Muscle of arm (tissue), 1 donor: ENCODE measurements at regions not wholly inside any gene's neighbourhood (a gene's known extent, or its start where the extent isn't known, plus 50 kb on each side); places are given as distances from the start of the nearest gene placed in this dataset.

Source experiments
- DNase-seq: peaks from one replicate; pipeline ENCODE4 v3.0.0-alpha.2; 2013

DNA sequence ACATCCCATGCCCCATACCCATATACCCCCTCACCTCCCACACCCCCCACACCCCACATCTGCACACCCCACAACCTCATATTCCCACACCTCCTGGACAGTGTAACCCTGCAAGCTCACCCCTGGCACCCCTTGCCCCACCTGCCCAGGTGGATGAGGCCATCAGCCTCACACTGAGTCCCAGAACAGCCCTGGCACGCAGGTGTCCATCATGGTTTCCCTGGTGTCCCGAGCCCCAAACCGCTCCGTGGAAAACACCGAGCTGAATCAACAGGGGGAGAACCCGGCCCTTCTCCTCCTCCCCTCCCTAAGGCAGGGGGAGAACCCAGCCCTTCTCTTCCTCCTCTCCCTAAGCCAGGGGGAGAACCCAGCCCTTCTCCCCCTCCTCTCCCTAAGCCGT lies 415.6 kb upstream of the SALL3 start:
- no peak for DNase-seq

DNA sequence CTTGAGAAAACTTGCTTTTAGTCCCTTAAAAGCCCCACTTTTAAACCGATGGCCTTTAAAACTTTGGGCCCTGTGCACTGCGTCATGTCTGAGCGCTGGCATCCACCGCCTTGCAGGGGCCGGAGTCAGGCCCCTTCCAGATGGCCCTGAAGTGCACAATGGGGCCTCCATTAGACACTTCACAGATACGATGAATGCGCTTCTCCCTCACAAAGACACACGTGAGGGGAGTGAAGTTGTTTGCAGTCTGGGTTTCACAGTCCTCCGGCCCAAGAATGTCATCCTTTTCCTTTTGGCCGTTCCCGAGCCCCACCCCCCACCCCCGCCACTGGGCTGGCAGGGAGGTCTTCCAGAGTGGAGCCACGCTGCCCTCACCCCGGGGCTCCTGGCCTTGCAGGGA lies 415.1 kb upstream of the SALL3 start:
- DNase-seq: no peak

DNA sequence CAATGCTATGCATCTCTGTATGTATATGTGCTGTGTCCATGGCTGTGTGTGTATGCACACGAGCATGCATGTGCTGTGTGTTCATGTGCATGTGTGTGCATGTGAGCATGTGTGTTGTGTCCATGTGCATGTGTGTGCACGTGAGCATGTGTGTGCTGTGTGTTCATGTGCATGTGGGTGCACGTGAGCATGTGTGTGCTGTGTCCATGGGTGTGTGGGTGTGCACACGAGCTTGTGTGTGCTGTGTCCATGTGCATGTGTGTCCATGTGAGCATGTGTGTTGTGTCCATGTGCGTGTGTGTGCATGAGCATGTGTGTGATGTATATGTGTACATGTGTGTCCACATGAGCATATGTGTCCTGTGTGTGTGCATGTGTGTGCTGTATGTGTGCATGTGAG lies 414.4 kb upstream of the SALL3 start:
- no peak for DNase-seq

DNA sequence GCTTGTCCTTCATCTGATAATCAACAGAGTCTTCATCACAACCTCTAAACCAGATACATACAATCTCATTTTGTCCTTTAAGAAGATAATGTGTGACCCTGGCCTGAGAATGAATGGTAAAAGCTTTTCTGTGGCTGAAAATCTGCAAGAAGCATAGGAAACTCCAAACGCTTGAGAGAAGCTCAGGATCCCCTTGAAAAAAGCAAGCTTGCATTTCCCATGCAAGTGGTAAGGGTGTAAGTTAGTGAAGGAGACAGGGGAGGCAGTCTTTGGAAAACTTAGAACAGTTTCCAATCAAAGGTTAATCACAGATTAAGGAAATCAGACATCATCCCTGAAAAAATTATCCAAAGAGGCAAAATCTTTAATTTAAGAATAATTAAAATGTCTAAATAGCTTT lies 413.6 kb upstream of the SALL3 start:
- DNase-seq: no peak

DNA sequence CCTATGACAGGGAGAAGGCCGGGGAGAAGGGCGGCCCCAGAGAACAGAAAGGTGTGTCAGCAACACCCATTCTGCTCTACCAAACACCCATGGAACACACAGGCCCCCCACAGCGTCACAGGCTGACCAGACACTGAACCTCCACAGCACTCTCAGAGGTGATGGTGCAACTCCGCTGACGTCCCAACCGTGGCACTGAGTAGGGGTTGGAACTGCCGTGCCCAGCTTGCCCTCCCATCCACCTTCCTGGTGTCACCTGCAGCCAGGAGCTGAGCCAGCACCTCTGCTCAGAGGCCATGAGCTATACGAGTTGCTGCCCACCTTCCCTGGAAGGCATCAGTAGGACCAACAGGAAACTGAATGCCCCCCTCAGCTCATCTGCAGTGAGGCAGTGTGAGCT lies 412.9 kb upstream of the SALL3 start:
- no peak for DNase-seq

DNA sequence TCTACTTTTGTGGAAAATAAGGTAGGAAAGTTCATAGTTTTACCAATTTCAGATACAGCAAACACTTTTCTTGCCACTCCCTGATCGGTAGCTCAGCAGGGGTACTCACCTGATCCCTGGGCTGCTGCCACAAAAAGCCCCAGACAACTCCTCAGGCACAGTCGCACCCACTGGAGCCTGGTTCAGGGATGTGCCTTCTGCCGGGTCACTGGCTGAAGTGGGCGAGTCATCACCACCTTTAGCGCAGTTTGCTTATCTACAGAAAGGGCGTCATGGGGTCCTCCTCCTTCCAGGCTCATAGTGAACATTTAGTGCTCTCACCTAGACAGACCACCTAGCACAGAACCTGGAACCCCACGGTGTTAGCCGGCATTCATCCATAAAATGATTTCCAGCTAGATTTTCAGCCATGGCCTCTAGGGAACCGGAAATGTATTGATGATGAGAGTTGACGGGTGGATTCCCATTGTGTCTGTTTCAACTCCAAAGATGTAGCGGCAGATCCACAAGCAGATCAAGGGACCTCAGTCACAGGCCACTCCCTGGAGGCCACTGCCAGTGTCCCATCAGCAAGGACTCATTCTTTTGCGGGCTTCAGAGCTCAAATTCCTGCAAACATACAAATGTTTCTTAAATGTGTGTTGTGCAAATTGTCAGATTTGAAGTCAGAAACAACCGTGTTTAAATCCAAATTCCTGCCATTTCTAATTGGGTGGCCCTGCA lies 408.4 kb upstream of the SALL3 start:
- no peak for DNase-seq

DNA sequence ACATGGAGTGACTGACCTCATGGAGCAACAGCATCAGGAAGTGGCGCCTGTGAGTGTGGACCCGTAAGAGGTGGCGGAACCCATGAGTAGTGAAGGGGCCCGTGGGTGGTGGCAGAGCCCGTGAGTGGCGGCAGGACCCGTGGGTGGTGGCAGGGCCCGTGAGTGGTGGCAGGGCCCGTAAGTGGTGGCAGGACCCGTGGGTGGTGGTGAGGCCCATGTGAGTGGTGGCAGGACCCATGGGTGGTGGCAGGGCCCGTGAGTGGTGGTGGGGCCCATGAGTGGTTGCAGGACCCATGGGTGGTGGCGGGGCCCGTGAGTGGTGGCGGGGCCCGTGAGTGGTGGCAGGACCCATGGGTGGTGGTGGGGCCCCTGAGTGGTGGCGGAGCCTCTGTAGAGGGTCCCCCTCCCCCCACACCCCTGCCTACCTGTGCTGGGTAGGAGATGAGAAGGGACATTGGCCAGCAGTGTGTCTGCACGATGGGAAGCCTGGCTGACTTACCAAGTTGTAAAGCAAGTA lies 407.7 kb upstream of the SALL3 start:
- DNase-seq: no peak

DNA sequence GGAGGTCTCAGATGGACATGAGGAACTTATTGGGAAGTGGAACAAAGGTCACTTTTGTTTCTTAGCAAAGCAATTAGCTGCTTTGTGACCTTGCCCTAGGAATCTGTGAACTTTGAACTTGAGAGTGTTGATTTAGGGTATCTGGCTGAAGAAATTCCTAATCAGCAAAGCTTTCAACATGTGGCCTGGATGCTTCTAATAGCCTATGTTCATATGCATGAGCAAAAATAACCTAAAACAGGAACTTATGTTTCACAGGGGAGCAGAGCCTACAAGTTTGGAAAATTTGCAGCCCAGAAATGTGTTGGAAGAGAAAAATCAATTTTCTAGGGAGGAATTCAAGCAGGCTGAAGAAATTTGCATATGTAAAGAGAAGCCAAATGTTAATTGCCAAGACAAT lies 405.8 kb upstream of the SALL3 start:
- DNase-seq: no peak

DNA sequence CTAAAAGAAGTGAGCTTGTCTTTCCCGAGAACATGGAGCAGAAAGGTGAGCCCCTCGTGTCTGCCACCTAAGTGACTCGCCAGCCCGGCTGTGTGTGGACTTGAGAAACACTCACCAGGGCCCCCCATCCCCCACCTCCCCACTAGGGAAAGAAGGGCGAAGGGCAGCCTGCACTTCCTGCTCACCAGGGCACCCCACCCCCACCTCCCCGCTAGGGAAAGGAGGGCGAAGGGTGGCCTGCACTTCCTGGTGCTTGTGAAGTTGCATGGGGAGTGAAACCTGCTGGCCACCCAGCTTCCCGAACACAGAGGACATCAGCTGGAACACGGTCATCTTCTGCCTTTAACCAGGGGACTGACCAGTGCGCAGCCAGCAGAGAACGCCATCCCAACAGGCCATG lies 402.7 kb upstream of the SALL3 start:
- DNase-seq: no peak

DNA sequence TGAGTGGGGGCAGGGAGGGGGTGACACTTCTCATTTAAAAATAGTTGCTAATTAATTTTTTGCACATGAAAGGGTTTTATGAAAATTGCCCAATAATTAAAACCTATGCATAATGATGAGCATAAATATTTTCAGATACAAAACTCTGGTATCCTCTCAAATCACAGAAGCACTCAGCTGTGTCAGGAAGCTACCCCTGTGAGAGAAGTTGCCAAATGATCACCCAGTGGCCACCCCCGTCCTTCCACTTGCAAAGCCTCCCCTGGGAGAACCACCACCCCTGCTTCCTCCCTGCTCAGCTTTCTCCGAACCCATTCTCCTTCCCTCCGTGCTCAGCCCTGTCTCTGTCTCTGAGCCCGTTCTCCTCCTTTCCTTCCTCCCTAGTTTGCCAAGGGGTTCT lies 400.2 kb upstream of the SALL3 start:
- DNase-seq: no peak

DNA sequence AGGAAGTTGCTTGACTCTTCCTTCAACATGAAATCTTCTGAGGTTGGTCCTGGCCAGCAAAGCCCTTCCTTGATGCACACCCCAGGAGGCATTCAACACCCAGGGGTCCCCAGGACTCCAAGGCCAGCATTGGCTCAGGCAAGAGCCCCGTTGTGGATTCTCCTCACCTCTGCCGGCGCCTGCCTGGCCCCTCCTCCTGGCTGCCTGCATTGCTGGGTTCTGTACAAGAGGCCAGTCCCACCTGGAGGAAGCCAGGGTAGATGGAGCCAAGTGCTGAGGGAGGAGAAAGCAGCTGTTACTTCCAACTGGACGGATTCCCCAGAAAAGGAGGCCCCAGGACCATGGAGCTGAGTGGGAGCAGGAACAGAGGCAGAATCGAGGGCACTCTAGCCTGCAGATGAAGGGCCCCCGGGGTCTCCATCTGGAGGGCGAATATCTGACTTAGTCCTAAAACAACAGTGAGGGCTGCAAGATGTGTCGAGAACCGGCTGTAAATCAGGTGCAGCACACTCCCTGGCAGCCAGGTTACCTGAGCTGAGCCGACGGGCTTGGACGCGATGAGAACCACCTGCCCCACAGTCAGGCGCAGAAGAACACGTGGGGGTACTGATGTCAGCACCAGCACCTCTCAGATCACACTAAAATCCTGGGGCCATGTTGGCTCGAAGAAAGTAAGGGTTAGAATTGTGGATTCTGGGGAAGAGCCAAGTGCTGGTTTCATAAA lies 399.6 kb upstream of the SALL3 start:
- no peak for DNase-seq

DNA sequence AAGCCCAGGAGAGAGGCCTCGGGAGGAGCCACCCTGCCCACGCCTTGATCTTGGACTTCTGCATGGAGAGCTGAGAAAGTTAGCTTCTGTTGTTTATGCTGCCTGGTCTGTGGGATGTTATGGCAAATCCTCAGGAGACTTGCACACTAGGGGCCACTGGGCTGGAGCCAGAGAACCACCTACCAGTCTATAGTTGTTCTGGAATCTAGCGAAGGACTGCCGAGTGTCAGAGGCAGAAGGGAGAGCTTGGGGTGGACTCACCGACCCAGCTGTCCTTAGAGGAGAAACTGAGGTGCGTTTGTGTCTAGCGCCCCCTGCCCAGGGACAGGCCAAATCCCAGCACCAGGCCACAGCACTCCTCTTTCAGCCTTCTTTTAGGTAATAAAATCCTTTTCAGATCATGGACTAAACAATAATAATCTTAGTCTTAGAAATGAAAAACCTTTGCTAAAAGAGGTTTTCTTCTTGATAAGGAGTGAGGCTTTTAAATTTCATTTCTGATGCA lies 398.7 kb upstream of the SALL3 start:
- DNase-seq: no peak

DNA sequence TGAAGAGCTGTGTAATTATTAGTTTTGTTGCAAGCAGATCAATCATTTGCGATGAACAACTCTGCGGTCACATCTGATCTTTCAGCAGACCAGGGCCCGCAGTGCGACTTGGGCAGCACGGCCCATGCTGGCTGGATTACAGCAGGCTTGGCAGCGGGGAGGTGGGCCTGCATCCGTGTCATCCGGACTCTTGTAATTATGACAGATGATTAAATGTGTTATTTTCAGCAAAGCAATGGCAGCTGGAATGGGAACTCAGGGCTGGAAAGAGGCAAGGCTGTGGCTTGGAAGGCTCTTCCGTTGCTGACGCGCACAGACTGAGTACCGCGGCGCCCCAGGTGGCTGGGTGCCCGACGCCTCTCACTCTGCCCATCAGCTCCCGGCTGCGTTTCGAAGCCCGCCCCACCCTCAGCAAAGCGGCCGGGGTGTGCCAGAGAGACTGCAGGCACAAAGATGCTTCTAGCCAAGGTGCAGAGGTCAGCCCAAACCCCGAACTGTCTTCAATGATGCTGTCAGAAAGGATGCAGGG lies 397.4 kb upstream of the SALL3 start:
- DNase-seq: no peak

DNA sequence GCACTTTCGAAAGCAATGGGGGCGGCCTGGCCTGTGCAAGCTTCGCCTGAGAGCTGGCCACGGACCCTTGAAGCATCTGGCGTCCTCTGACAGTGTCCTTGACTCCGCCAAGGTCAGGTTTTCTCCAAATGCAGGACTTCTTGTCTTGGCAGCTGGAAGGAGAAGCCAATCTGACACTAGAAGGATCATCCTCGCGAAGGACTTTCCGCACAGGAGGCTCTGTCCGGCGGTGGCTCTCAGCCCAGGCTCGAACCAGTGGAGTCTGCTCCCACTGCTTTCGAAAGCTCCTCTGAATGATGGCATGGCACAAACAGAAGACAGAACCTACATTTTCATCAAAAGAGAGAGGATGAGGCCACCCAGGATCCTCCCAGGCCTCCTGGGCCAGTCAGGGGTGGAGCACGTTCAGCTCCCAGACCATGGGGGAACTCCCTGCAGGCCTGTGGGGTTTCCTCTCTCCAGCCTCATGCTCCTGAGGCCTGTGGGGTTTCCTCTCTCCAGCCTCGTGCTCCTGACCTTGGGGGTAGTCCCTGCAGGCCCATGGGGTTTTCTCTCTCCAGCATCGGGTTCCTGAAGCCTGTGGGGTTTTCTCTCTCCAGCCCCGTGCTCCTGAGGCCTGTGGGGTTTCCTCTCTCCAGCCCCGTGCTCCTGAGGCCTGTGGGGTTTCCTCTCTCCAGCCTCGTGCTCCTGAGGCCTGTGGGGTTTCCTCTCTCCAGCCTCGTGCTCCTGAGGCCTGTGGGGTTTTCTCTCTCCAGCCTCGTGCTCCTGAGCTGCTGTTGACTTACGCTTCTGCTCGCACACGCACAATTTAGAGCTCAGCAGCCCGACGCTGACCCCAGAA lies 396.5 kb upstream of the SALL3 start:
- DNase-seq: no peak

DNA sequence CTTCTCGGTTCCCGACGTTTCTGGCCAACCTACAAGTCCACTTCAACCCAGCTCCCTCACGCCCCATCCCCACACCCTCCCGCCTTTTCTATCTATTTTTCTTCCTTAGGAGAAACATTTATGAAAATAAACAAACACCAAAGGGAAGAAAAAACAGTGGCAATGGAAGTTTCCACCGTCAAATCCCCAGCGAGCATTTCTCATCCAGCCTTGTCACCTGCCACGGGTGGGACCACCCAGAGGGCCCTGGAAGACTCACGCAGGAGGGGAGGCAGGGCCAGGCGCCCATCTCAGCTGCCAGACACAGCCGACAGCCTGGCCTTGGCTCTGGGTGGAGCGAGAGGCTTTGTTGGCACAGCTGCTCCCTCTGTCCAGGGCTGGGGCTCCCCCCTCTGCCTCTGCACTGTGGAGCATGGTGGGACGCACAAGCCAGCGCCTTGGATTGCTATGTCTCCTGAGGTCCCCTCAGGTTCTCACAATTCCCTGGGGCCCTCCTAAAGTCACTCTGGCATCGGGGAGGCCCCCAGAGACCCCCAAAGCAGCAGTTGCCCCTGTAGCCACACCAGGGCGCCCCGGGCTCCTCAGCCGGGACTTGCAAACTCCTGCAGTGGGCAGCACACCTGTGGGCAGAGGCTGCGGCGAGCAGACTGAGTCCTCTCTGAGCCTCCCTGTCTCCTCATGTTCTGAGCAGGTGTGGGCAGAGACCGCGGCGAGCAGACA lies 395.7 kb upstream of the SALL3 start:
- DNase-seq: no peak

DNA sequence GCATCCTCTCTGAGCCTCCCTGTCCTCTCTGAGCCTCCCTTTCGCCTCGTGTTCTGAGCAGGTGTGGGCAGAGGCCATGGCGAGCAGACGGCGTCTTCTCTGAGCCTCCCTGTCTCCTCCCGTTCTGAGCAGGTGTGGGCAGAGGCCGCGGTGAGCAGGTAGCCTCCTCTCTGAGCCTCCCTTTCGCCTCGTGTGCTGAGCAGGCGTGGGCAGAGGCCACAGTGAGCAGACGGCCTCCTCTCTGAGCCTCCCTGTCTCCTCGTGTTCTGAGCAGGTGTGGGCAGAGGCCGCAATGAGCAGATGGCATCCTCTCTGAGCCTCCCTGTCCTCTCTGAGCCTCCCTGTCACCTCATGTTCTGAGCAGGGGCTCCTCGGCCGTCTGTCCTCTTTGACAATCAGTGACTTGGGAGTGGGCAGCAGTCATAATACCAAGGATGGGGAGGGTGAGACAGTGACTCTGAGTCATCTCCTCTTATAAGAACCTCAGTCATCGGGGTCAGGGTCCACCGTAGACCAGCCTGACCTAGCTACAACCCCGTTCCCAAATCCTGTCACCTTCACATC lies 395.1 kb upstream of the SALL3 start:
- DNase-seq: no peak

DNA sequence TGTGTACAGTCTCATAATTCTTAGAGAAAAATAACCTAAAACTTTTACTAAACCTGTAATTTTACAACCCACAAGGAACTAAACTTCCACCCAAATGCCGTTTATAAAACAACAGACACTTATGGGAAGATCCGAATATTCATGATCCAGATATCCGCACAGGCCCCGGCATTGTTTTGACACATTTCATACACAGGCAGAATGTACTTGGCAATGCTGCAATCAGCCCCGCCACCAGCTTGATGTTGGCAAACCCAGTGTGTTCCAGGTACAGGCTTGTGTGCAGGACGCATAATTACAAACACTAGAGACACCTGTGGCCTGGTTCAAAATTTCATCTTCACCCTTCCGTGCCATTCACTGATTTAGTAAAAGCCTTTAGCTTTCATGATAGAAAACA lies 393.0 kb upstream of the SALL3 start:
- no peak for DNase-seq

DNA sequence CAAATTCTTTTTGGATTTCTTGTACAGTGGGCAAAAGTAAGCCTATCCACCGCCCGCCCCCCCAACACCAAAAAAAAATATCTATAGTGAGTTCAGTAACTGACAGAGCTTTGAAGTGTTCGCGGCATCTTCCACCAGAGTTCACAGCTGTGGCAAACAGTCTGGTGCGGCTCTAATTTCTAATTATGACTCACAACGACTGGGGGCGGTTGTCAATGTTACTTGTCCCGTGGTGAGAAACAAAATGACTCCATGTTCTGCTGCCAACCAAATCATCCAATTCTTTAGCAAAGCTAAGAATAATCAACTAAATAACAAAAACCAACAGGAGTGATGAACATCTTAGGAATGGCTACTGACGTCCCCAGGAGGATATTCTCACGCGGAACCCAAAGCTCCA lies 392.5 kb upstream of the SALL3 start:
- no peak for DNase-seq

DNA sequence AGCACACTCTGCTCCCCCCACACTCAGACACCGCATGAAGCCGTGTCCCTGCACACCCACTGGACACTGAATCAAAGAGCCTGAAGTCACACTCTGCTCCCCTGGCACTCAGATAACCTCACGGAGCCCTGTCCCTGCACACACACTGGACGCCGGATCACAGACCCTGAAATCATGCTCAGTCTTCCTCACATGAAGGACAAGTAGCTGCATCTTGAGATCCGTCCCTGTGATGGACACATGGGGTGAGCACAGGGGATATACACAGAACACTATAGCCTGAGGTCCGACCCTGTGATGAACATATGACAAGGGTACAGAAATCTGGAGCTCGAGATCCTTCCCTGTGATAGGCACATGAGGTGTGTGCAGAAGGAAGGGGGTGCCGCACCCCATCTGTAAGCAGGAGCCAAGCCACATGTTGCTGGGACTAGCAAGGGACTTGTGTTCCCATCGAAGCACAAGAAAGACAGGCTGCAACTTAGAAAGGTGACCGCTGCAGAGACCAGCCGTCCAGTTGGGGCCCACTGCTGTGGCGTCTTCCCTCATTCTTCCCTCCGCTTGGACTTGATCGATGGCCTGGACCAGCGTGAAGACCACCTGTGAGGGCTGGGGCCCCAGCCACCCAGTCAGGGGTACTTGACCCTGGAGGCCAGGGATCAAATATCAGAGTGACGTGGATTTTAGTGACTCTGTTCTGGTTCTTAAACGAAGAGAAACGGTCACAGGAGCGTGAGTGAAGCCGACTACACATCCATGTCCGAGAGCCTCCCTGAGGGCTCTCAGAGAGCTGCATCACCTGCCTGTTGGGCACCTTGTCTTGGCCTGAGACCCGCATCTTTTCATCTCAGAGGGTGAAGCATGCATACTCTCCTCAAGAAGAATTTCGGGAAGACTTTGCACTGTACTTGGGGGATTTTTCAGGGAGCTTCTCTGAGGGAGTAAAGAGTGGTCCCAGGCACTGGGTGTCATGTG lies 391.7 kb upstream of the SALL3 start:
- no peak for DNase-seq

DNA sequence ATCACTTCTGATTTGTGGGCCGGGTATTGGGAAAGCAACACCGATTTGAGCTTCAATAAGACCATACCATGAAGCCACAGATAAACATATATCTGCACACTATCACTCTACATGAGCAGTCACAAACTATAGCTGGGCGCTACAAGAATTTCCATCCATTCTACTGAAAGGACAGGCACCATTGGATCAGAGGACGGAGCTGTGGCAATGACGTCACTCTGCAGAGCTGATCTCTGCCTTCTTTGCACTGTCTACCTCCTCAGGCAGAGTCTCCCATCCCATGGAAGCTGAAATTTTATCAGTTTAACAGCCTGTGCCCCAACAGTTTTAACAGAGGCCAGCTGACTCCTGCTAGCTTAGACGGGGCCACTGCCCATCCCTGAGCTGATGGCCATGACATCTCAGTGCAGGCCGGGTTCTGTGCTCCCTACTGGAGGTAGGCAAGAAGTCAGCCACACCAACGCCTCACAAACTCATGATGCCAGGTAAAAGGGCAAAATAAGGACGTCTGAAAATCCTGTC lies 389.6 kb upstream of the SALL3 start:
- DNase-seq: no peak
